Esophagus mucosa (tissue), 1 donor: ENCODE measurements at regions not wholly inside any gene's neighbourhood (a gene's known extent, or its start where the extent isn't known, plus 50 kb on each side); places are given as distances from the start of the nearest gene placed in this dataset.
A peak's percentile ranks its signal among the peaks of the same experiment; 100 is the strongest.

Source experiments
- ATAC-seq: fragments of 200-7000 bp; cut with Tn5 transposase; one replicate; pipeline ENCODE4 v1.9.1; 2020
- donor health status: DM: yes; HTN: yes; CAD: no.

- no peak for ATAC-seq
Measured at GRCh38 chr13:22562116-22562515, 618.7 kb upstream of the SGCG start.

- no peak for ATAC-seq
Measured at GRCh38 chr13:22563272-22563671, 617.5 kb upstream of the SGCG start.

GRCh38 chr13:22569811-22570210 lies 611.0 kb upstream of the SGCG start:
- no peak for ATAC-seq

- no peak for ATAC-seq
Measured at GRCh38 chr13:22589880-22590279, 590.9 kb upstream of the SGCG start.

- no peak for ATAC-seq
Measured at GRCh38 chr13:22592515-22592914, 588.3 kb upstream of the SGCG start.

- no peak for ATAC-seq
Measured at GRCh38 chr13:22594041-22594440, 586.7 kb upstream of the SGCG start.

GRCh38 chr13:22596171-22596863 lies 584.5 kb upstream of the SGCG start:
- ATAC-seq: no peak

- ATAC-seq: no peak
Measured at GRCh38 chr13:22599156-22599555, 581.6 kb upstream of the SGCG start.

GRCh38 chr13:22618002-22618401 lies 562.8 kb upstream of the SGCG start:
- ATAC-seq: no peak

- ATAC-seq: no peak
Measured at GRCh38 chr13:22625691-22626090, 555.1 kb upstream of the SGCG start.

GRCh38 chr13:22629374-22629773 lies 551.4 kb upstream of the SGCG start:
- no peak for ATAC-seq

- ATAC-seq: peak; percentile 10
Measured at GRCh38 chr13:22642088-22642487, 538.7 kb upstream of the SGCG start.

- no peak for ATAC-seq
Measured at GRCh38 chr13:22644941-22645340, 535.8 kb upstream of the SGCG start.

GRCh38 chr13:22647156-22647850 lies 533.5 kb upstream of the SGCG start:
- ATAC-seq: no peak

GRCh38 chr13:22648320-22648801 lies 532.4 kb upstream of the SGCG start:
- ATAC-seq: no peak

- no peak for ATAC-seq
Measured at GRCh38 chr13:22652796-22653195, 528.0 kb upstream of the SGCG start.

- no peak for ATAC-seq
Measured at GRCh38 chr13:22653866-22654265, 526.9 kb upstream of the SGCG start.

GRCh38 chr13:22655106-22655852 lies 525.5 kb upstream of the SGCG start:
- ATAC-seq: no peak

- no peak for ATAC-seq
Measured at GRCh38 chr13:22662771-22663170, 518.0 kb upstream of the SGCG start.

- ATAC-seq: no peak
Measured at GRCh38 chr13:22665506-22665905, 515.3 kb upstream of the SGCG start.

- no peak for ATAC-seq
Measured at GRCh38 chr13:22690756-22691155, 490.0 kb upstream of the SGCG start.

GRCh38 chr13:22693691-22694090 lies 487.1 kb upstream of the SGCG start:
- no peak for ATAC-seq

- no peak for ATAC-seq
Measured at GRCh38 chr13:22696433-22696832, 484.3 kb upstream of the SGCG start.

- no peak for ATAC-seq
Measured at GRCh38 chr13:22698467-22698866, 482.3 kb upstream of the SGCG start.
